Choroid plexus epithelial cell (primary cell): ENCODE measurements at regions not wholly inside any gene's neighbourhood (a gene's known extent, or its start where the extent isn't known, plus 50 kb on each side); places are given as distances from the start of the nearest gene placed in this dataset.

ENCODE experiments used
- DNase-seq: peaks from one replicate; pipeline ENCODE4 v3.0.0-alpha.2; 2010; ENCODE audit warnings: low read depth
- H3K4me3 ChIP-seq: 2 replicates; pipeline ENCODE4 v1.5.1; 2011; ENCODE audit warnings: low read depth, mild to moderate bottlenecking, control low read depth, low read length, moderate library complexity
- CTCF ChIP-seq: conservative IDR thresholded peaks from 2 replicates; pipeline ENCODE4 v1.5.1; 2011; ENCODE audit warnings: low read depth, mild to moderate bottlenecking, control low read depth, inconsistent platforms, low read length, moderate library complexity

- peak; percentile 53 for DNase-seq
- no peak for TF ChIP-seq CTCF
- H3K4me3 ChIP-seq, result no peak overlapping the region
Measured at GRCh38 chr13:47474326-47474725, 526.7 kb downstream of the SUCLA2 start.

GRCh38 chr13:47472516-47472915 lies 528.6 kb downstream of the SUCLA2 start:
- no peak overlapping the region for H3K4me3 ChIP-seq
- DNase-seq, result no peak
- no peak for TF ChIP-seq CTCF

DNA sequence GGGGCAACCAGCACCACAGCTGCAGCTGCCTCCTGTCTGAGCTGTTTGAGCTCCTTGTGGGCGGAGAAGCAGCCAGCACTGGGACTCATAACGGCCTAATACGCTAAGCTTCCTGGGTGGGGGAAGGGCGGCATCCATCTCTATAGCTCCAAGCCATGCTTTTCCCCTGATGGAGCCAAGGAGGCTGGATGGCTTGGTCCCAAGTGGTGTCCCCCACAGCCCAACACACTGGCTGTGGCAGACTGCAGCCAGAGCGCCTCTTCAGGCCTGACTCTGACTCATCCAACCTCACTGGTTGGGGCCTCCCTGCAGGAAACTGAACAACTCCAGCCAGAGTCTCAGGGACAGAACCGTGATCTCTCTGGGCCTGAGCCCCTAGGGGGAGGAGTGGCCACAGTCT lies 537.3 kb downstream of the SUCLA2 start:
- H3K4me3 ChIP-seq, result no peak overlapping the region
- TF ChIP-seq CTCF, result peak; percentile 24
- peak; percentile 69 for DNase-seq

DNA sequence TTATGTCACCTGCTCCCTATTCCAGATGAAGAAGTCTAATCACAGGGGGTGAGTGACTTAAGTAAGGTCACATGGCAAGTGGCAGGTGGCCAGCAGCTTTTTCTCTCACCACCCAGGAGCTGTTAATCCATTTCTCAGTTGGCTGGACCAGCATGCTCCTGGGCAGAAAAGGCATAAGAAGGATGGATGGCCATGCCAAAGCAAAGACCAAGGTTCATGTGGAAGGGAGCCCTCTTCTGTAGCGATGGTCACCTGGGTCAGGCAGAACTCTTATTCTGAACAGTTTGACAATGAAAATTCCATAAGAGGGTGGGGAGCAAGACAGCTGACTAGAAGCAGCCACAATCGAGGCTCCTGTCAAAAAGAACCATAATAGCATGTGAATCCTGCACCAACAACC lies 538.1 kb downstream of the SUCLA2 start:
- DNase-seq, result no peak
- H3K4me3 ChIP-seq, result no peak overlapping the region
- TF ChIP-seq CTCF, result no peak

GRCh38 chr13:47461816-47462215 lies 539.3 kb downstream of the SUCLA2 start:
- no peak for DNase-seq
- H3K4me3 ChIP-seq, result no peak overlapping the region
- TF ChIP-seq CTCF, result no peak

- DNase-seq, result peak; percentile 68
Measured at GRCh38 chr13:47459512-47459911, 541.6 kb downstream of the SUCLA2 start.

More at GRCh38 chr13:47459512-47459911, 541.6 kb downstream of the SUCLA2 start:
- TF ChIP-seq CTCF, result peak; percentile 59
- no peak overlapping the region for H3K4me3 ChIP-seq
